DMS153 treated with DMSO at 0.1 percent for 48 hours (cell line): ENCODE measurements at regions not wholly inside any gene's neighbourhood (a gene's known extent, or its start where the extent isn't known, plus 50 kb on each side); places are given as distances from the start of the nearest gene placed in this dataset.
"Not testable (repeated sequence)": the region's sequence is repeated elsewhere in the genome, so short reads cannot be mapped to it uniquely, and the experiment has no call there.

ENCODE experiments used
- DNase-seq: peaks from one replicate; lab custom pipeline; 2025; ENCODE audit not compliant: unreplicated experiment; lab: John Stamatoyannopoulos, UW

DNA sequence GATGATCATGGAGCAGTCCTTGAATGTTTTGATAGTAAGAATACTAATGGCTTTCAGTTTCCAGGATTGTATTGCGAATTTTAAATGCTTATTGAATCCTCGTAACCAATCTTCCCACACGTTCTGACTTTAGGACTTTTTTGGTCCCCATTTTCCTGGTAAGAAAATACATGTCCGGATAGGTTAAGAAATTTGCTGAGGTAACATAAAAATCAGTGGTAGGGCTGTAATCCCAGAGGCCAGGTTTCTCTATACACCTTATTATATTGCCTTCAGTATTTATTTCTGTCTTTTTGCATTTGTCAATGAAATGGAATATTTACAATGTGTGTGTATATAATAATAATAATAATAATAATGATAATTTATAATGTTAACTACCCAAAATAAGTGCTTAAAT, 603.2 kb downstream of the TMEM182 start:
- no peak for DNase-seq

DNA sequence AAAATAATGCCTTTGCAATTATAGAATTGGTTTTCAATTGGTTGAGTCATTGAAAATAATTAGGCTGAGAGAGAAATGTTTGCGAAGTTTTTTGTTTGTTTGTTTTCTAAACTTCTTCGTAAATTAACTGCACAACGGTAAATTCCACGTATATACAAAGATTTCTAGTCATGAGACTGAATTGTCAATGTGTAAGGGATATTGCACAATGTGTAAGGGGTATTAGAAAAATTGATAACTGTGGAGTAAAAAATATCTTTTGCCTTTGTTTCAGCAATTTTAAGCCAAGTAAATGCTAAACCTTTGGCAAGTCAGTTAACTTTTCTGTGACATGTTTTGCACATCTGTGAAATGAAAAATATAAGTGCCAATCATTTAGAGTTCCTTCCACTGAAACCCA, 606.0 kb downstream of the TMEM182 start:
- DNase-seq: no peak

DNA sequence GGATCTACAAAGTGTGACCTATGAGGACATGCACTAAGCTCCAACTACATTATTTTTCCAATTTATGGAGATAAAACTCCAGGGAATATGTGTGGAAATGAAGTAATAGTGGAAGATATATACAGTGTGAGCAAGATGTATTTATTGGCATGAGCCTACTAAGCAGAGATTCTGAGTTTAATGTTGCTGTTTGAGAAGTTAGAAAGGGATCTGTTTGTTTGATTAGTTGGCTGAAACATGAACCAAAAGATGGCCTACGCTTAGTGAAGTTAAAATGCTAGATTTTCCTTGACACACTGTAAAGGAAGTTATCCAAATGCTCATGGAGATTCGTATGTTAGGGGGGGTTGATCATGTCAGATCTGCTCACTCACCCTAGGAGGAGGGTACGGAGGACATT, 621.7 kb downstream of the TMEM182 start:
- no peak for DNase-seq

DNA sequence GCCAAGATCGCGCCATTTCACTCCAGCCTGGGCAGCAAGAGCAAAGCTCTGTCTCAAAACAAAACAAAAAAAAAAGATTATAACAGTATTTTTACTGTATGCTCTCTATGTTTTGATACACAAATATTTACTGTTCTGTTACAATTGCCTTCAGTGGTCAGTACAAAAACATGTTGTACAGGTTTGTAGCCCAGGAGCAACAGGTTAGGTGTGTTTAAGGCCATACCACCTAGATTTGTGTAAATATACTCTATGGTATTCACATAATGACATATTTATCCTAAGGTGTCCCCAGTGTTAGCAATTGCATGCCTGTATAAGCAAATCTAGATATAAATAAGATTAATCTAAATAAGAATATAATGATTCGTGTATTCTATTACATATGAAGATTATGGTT, 625.0 kb downstream of the TMEM182 start:
- DNase-seq: no peak

DNA sequence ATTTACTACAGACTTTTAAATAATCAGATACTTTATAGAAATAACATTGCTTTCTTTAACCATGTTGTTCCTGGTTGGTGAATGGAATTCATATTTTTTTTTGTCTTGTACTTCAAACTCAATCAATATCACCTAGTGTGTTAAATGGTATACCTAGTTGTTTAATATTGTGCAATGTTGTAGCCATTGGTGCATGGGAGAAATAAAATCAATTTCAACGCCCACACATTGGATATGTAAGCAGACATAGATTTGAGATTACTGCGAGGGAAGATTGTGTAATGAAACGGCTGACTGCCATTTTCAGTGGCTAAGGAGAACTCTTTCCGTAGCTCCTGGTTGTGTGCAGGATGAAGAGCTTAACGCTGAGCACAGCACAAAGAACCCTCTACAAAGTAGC, 626.1 kb downstream of the TMEM182 start:
- DNase-seq: no peak

DNA sequence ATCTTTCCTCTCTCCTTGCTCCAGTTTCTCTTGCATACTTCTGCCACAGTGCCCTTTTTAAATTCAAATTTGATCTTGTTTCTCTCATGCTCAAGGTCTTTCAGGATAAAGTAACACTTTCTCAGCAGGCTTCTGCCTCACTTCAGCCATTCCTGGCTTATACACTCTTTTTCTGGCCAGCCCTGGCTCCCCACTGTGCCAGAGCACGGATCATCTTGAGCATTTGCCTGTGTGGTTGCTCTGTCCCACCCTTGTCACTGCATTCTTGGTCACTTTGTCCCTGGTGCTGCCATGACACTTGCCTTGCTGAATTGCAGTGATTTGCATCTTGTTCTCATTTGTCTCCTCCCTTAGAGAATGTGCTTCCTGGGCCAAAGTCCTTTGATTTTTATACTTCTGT, 634.3 kb downstream of the TMEM182 start:
- no peak for DNase-seq

DNA sequence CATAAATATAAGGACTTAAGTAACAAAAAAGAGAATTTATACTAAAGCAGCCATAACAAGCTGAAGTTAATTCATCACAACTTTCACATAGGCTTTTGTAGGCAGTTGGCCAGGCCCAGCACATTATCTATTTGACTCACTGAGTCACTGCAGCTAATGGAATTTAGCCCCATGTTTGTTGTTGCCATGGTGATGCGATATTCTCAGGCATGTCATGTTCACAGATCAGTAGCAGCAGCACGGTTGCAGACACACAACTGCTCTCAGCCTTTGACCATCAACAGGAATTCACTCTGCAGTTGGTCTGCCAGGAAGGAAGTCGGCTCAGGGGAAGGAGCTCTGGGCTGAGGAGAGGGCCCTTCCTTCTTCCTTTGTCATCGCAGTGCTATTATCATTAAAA, 639.8 kb downstream of the TMEM182 start:
- no peak for DNase-seq

DNA sequence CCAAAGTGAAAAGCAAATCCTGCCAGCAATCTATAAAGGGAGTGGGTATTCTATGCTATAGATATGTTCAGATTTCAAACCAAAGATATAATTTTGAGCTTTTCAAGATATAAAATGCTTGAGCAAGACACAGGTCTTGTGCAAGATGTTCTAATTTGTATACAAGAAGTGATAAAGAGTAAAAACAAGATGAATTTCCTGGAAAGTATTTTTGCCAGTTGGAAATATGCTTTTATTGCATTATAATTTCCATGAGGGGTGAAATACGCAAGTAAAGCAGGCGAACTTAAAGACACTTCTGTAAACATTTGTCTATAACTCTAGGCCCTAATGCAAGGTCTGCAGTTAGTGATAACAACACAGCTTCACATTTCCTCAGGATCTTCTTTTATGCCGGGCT, 640.5 kb downstream of the TMEM182 start:
- no peak for DNase-seq

DNA sequence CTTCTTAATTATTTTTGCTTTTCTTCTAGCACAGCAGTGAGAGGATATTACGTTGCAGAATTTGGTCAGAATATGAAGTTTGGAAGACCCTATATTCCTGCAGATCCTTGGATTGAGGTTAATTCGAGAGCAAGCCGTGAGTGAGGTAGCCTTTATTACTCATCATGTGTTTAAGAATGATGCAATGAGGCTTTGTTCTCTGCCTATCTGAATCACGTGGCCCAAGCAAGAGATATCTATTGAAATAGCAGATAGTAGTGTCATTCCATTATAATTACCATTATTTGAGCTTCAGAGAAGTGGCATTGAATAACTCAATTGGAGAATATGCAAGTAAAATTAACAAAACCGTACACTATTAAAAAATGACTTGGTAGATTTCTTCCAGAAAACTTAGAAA, 641.1 kb downstream of the TMEM182 start:
- no peak for DNase-seq

DNA sequence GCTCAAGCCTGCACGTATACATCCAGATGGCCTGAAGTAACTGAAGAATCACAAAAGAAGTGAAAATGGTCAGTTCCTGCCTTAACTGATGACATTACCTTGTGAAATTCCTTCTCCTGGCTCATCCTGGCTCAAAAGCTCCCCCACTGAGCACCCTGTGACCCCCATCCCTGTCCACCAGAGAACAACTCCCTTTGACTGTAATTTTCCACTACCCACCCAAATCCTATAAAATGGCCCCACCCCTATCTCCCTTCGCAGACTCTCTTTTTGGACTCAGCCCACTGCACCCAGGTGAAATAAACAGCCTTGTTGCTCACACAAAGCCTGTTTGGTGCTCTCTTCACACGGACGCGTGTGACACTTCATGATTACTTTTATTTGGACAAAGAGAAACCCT, 641.6 kb downstream of the TMEM182 start:
- DNase-seq: not testable (repeated sequence)

DNA sequence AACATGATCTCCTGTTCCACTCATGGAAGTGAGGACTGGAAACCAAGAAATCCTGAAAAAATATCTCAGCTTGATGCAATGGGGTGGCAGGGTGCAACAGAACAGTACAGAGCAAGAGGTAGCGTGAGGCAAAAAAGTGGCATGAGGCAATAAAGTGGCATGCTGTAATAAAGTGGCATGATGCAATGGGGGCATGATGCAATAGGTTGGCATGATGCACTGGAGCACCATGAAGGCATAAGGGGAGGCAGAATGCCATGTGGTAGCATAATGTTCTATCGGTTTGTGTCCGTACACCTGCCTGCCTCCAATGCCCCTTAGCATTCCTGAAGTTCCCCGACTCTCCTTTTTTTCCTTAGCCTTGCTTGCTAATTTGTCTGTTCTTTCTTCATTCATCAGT, 648.4 kb downstream of the TMEM182 start:
- DNase-seq: no peak

DNA sequence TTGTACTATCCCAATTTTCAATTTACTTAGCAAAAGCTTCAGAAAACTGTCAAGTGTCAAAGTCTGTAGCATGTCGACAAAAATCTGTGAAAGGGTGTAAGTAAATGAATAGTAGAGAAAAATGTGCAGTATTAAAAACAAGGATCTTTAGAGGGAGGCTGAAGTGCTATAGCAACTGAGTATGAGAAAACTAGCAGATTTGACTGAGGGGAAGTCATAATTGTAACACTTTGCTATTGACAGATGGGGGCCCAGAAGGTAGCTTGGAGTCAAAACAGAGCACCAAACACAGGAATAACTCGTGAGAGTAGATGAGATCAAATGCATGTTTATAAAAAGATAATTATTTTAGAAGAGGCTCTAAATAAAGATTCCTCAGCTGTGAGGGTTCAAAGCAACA, 657.7 kb downstream of the TMEM182 start:
- DNase-seq: no peak

DNA sequence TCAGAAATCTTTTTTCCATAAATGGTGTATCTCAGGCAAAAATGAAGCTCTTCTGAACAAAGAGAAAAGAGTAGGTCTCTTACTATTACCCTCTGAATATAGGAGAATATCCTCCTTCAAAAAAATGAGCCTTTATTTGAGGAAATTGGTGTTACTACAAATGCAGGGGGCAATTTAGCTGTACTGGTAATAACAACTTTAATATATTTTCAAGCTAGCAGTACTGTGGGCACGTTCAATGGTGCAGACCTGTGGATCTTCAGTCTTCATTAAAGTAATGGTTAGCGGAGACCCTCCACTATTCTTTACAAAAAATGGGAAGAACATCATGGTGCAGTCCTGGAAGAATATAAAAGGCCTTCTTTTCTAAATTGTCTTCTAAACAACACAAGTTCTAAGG, 661.3 kb downstream of the TMEM182 start:
- DNase-seq: no peak

DNA sequence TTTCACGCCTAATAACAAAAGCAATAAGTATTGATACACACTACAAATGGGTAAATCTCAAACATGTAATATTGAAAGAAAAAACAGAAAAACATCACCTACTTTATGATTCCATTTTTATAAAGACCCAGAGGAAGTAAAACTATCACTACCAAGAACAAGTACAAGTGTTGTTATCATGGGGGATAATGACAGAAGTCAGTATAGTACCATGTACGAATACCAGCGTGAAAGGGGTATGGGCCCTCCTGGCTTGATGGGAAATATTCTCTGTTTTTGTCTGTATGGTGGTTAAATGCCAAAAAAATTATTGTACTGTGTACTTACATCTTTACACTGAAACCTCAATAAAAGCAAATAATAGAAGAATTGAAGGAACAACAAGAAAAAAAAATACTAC, 665.7 kb downstream of the TMEM182 start:
- DNase-seq: no peak

DNA sequence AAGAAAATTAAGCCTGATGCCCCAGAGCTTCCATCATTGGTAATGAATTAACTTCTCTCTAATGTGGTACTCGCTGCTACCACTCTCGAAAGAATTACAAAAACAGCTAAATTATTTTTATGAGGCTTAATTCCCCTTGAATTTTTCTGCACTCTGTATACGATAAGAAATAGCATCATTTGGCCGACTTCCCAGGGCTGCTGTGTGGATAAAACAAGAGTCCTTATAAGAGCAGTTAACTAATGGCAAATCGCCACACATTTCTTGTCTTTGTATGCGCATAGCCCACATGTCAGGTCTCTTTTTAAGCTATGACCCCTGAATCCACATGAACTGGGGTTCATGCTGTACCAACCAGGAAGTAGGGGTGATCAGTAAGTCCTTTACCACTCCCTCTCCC, 668.4 kb downstream of the TMEM182 start:
- DNase-seq: no peak

DNA sequence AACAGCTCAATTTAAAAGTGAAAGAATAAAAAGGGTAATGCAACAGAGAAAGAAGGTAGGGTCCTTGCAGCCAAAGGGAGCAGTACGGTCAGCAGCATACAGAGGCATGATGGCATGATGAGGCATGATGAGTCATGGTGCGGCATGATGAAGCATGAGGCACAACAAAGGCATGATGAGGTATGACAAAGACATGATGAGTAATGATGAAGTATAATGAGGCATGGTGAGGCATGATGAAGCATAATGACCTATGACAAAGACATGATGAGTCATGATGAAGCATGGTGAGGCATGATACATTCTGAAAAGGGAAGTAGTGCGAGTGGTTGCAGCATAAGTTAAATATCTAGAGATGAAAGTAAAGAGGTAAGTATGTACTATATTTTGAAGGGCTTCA, 673.2 kb downstream of the TMEM182 start:
- no peak for DNase-seq

DNA sequence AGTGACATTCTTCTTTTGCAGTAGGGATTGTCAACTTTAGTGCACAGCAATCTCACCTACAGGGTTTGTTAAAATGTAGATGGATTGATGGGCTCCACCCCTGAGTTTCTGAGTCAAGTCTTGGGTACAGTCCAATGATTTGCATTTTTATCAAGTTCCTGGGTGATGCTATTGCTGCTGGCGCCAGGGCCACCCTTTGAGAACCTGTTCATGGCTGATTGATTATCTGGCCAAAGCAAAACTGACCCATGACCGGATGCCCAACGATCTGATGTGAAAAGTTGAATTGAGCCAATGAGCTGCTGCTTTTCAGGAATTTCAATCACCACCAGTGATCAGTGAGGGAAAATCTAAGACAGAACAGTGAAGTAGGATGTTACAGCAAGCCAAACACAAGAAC, 675.3 kb downstream of the TMEM182 start:
- DNase-seq: no peak

DNA sequence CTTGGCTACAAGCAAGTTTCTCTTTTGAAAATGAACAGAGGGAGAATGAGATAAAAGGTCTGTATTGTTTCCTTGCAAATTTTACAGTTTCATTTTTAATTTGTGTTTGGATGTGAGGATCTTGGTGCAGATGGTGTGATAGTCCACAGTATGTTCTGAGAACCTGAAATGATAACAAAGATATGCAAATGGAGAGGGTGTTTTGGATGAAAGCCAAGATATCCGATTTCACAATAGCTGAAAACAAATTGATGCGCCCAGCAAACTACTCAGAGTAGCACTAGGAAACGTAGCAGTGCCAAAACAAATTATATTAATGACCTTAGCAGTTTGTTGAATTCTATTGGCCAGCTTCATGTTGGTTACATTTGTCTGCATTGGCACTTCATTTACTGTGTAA, 683.5 kb downstream of the TMEM182 start:
- peak; percentile 43 for DNase-seq

DNA sequence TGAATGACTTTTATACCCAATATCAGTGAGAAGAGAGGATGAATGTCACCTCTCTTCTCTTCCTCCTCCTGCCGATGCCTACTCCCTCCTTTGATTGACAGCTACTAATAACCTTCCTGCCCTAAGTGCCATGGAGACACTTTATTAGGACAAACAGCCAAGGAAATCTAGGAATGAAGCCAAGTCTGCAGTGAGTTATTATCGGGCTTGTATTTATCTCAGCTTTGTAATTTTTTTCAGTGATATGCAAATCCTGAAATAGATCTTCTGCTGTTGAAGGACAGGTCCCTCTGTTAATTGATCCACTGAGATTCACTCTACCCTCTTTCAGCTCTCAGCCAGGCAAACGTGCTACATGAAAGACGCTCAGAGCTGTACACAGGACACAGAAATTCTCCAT, 686.7 kb downstream of the TMEM182 start:
- peak; percentile 95 for DNase-seq

DNA sequence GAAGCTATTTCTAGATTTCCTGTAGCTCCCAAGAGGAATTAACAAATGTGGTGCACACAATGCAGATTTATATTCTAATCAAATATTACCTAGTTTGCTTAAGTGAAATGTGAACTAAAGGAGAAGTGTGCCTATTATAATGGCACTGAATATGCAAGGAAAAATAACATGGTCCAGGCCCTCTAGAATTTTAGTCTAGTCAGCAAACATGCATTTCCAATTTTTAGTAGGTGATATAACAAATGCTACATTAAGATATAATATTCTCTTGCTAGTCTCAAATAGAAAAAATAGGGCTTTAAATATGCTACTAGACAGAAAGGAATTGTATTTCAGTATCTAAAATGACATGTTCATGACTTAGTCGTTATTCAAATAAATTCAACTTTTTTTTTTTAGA, 689.5 kb downstream of the TMEM182 start:
- no peak for DNase-seq

DNA sequence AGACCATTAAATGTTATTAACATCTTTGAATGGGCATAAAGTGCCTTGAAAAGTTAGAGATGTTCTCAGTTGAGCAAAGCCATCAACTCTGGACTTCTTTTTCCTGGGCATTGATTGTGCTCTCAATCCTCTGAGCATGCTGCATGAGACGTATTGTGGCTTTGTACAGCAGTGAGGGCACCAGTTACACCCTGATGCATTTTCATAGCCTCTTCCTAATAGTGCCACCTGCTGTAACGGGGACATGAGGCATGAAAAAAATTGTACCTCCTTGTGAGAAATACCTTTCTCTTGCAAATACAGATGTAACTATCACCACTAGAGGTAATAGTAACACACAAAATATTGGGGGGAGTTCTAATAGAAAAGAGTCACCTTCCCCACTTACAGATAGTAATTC, 697.5 kb downstream of the TMEM182 start:
- peak; percentile 18 for DNase-seq

DNA sequence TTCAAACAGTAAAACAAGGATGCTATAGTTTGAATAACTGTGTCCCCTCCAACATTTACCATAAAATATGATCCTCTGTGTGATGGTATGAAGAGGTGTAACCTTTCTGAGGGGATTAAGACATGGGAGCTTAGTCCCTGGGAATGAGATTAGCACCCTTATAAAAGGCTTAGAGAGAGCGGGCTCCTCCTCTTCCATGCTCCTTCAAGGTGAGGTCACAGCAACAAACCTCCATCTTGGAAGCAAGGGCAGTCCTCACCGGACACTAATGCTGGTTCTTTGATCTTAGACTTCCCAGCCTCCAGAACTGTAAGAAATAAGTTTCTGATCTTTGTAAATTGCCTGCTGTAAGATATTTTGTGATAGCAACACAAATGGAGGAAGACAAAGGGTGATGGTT, 700.3 kb downstream of the TMEM182 start:
- no peak for DNase-seq

DNA sequence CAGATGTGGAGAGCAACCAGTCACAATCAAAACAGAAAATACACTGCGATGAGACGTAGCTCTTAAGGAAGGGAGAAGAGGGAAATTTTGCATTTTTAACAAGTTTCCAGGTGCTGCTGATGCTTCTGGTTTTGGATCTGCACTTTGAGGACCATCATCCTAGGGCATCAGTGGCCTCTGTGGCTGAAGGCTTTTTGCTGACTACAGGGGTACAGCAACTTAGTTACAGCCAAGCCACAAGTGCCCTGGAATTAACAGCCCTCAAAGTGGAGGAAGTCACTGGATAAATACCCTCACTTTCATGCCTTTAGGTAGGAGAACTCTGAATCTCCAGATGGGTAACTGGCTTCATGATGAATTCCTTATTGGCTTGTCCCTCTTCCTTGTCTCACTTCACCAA, 700.9 kb downstream of the TMEM182 start:
- no peak for DNase-seq

DNA sequence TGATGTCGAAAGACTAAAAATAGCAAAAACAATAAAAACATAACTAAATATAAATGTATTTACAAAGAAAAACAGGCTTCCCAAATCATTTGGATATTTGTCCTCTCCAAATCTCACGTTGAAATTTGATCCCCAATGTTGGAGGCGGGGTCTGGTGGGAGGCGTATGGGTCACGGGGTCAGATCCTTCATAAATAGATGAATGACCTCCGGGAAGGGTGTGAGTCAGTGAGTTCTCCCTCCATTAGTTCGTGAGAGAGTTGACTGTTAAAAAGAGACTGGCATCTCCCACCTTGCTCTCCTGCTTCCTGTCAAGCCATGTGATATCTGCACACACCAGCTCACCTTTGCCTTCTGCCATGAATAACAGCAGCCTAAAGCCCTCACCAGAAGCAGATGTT, 703.0 kb downstream of the TMEM182 start:
- DNase-seq: no peak
